ENCODE measurements at regions not wholly inside any gene's neighbourhood (a gene's known extent, or its start where the extent isn't known, plus 50 kb on each side); places are given as distances from the start of the nearest gene placed in this dataset.
"Not testable (repeated sequence)": the region's sequence is repeated elsewhere in the genome, so short reads cannot be mapped to it uniquely, and the experiment has no call there.

DNA sequence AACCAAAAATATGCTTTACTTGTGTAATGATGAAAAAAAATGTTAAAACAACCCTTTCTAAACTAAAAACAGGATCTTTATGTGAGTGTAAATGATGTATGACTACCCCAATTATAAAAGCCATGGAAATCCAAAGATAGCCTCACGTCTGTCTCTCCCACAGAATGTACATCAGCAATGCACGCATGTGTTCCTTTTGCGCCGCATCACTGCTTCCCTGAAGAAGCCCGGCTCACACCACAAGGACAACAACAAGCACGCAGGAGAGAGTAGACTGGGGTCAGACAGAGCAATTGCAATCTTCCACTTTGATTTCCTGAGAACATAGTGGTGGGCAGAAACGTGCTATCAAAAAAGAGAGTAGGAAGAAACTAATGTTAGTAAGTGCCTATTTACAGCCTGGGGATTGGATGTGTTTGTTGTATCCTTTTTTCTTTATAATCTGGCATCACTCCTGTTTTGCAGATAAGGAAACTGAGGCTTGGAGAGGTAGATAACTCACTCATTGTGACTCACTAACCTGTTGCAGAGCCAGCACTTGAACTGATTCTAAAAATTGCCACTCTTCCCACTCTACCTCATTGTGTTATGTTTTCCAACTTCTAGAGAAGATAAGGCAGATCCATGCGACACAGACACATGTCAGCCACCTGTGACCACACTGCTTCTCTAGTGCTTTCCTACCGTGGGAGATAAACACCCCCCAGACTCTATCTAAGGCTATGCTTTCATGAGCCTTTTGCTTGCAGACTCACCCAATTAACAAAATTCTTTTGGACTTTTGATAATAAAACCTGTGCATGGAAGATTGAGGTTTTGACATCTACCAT is 60.1 kb downstream of the MAP10 start:
- H3K4me1 Mint-ChIP-seq (ENCODE audit: low read depth), result no peaks in the 10 kb centered on the region
- POLR2A ChIA-PET, result no interaction called here
- H3K27me3 Mint-ChIP-seq, result peaks cover under 1% of the 10 kb centered on the region
- no peak overlapping the region for H3K4me3 Mint-ChIP-seq
- TF ChIP-seq, protein P1, sequence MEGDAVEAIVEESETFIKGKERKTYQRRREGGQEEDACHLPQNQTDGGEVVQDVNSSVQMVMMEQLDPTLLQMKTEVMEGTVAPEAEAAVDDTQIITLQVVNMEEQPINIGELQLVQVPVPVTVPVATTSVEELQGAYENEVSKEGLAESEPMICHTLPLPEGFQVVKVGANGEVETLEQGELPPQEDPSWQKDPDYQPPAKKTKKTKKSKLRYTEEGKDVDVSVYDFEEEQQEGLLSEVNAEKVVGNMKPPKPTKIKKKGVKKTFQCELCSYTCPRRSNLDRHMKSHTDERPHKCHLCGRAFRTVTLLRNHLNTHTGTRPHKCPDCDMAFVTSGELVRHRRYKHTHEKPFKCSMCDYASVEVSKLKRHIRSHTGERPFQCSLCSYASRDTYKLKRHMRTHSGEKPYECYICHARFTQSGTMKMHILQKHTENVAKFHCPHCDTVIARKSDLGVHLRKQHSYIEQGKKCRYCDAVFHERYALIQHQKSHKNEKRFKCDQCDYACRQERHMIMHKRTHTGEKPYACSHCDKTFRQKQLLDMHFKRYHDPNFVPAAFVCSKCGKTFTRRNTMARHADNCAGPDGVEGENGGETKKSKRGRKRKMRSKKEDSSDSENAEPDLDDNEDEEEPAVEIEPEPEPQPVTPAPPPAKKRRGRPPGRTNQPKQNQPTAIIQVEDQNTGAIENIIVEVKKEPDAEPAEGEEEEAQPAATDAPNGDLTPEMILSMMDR (IDR thresholded peaks at IDR 0.05), result no peak
- CTCF ChIA-PET, result no interaction called here
- Histone ChIP-seq H3K27ac (ENCODE audit: low read depth in 1 of 2, low read length in 2 of 2) (no peak overlapping the region), H3K4me3 (ENCODE audit: low read length) (no peak overlapping the region), H3K9me3 (ENCODE audit: control insufficient read depth in 1 of 2, insufficient read depth in 1 of 2, low read length in 2 of 2) (no peaks in the 10 kb centered on the region), H3K36me3 (ENCODE audit: insufficient read depth, low read length) (no peaks in the 10 kb centered on the region), H3K4me1 (ENCODE audit: insufficient read depth, low read length) (no peaks in the 10 kb centered on the region), H3K27me3 (ENCODE audit: control insufficient read depth in 1 of 2, insufficient read depth in 2 of 2, low read length in 2 of 2) (no peaks in the 10 kb centered on the region)
- DNase-seq (no peak), ATAC-seq (ENCODE audit: poor library complexity) (no peak)
- intact Hi-C loops (cut with DNase I, micrococcal nuclease), result no loop called here
- H3K36me3 Mint-ChIP-seq (ENCODE audit: low read depth), result no peaks in the 10 kb centered on the region
- no peaks in the 10 kb centered on the region for H3K9me3 Mint-ChIP-seq
- H3K27ac Mint-ChIP-seq, result no peak overlapping the region

GRCh38 chr1:232868793-232869491 is 63.7 kb downstream of the MAP10 start:
- no peak overlapping the region for H3K4me3 Mint-ChIP-seq
- CTCF ChIA-PET, result no interaction called here

GRCh38 chr1:232871291-232871969 is 66.2 kb downstream of the MAP10 start:
- H3K9me3 ChIP-seq (ENCODE audit: control insufficient read depth in 1 of 2, insufficient read depth in 1 of 2, low read length in 2 of 2); CTCF ChIA-PET; H3K4me1 Mint-ChIP-seq (ENCODE audit: low read depth); ATAC-seq (ENCODE audit: poor library complexity); H3K4me3 ChIP-seq (ENCODE audit: low read length); DNase-seq; H3K27ac Mint-ChIP-seq; intact Hi-C loops (cut with DNase I, micrococcal nuclease); H3K27me3 ChIP-seq (ENCODE audit: control insufficient read depth in 1 of 2, insufficient read depth in 2 of 2, low read length in 2 of 2); H3K9me3 Mint-ChIP-seq; H3K4me3 Mint-ChIP-seq; H3K36me3 Mint-ChIP-seq (ENCODE audit: low read depth); H3K4me1 ChIP-seq (ENCODE audit: insufficient read depth, low read length); POLR2A ChIA-PET; H3K36me3 ChIP-seq (ENCODE audit: insufficient read depth, low read length); H3K27ac ChIP-seq (ENCODE audit: low read depth in 1 of 2, low read length in 2 of 2); H3K27me3 Mint-ChIP-seq: not testable (repeated sequence)

More at GRCh38 chr1:232868793-232869491, 63.7 kb downstream of the MAP10 start:
- H3K27ac Mint-ChIP-seq, result no peak overlapping the region
- intact Hi-C loops (cut with DNase I, micrococcal nuclease), result no loop called here
- Histone ChIP-seq H3K4me3 (ENCODE audit: low read length) (no peak overlapping the region), H3K9me3 (ENCODE audit: control insufficient read depth in 1 of 2, insufficient read depth in 1 of 2, low read length in 2 of 2) (no peaks in the 10 kb centered on the region), H3K27ac (ENCODE audit: low read depth in 1 of 2, low read length in 2 of 2) (no peak overlapping the region), H3K4me1 (ENCODE audit: insufficient read depth, low read length) (no peaks in the 10 kb centered on the region), H3K36me3 (ENCODE audit: insufficient read depth, low read length) (no peaks in the 10 kb centered on the region), H3K27me3 (ENCODE audit: control insufficient read depth in 1 of 2, insufficient read depth in 2 of 2, low read length in 2 of 2) (no peaks in the 10 kb centered on the region)
- DNase-seq, result no peak
- H3K27me3 Mint-ChIP-seq, result peaks cover 6% of the 10 kb centered on the region
- no peaks in the 10 kb centered on the region for H3K9me3 Mint-ChIP-seq
- no peaks in the 10 kb centered on the region for H3K4me1 Mint-ChIP-seq (ENCODE audit: low read depth)
- POLR2A ChIA-PET, result interaction anchor here (0.6 to 1.4 kb wide), 2 partner anchors 55 to 236 kb away, joined by 3 read pairs; no protein-coding TSS in a partner anchor
- no peak for ATAC-seq (ENCODE audit: poor library complexity)
- TF ChIP-seq, protein P1 (IDR thresholded peaks at IDR 0.05), result no peak
- no peaks in the 10 kb centered on the region for H3K36me3 Mint-ChIP-seq (ENCODE audit: low read depth)
